DMS153 (cell line): ENCODE measurements at regions not wholly inside any gene's neighbourhood (a gene's known extent, or its start where the extent isn't known, plus 50 kb on each side); places are given as distances from the start of the nearest gene placed in this dataset.

ENCODE experiments used
- DNase-seq: peaks from one replicate; lab custom pipeline; 2025; lab: John Stamatoyannopoulos, UW

GRCh38 chr3:14288177-14288788 is 109.7 kb downstream of the LSM3 start:
- no peak for DNase-seq

GRCh38 chr3:14288833-14289451 is 110.3 kb downstream of the LSM3 start:
- no peak for DNase-seq

GRCh38 chr3:14289590-14290461 is 111.2 kb downstream of the LSM3 start:
- DNase-seq, result no peak

- no peak for DNase-seq
Observed at GRCh38 chr3:14290631-14291385, 111.6 kb upstream of the SLC6A6 start.

- no peak for DNase-seq
Observed at GRCh38 chr3:14295037-14295436, 107.4 kb upstream of the SLC6A6 start.

GRCh38 chr3:14295801-14296200 is 106.6 kb upstream of the SLC6A6 start:
- no peak for DNase-seq

GRCh38 chr3:14297305-14297704 is 105.1 kb upstream of the SLC6A6 start:
- no peak for DNase-seq

GRCh38 chr3:14297784-14298236 is 104.6 kb upstream of the SLC6A6 start:
- peak; percentile 22 for DNase-seq

GRCh38 chr3:14298442-14298841 is 104.0 kb upstream of the SLC6A6 start:
- DNase-seq, result no peak

GRCh38 chr3:14298991-14299555 is 103.3 kb upstream of the SLC6A6 start:
- DNase-seq, result no peak

GRCh38 chr3:14299767-14300166 is 102.6 kb upstream of the SLC6A6 start:
- DNase-seq, result no peak

- DNase-seq, result no peak
Observed at GRCh38 chr3:14300721-14301399, 101.5 kb upstream of the SLC6A6 start.

- no peak for DNase-seq
Observed at GRCh38 chr3:14301558-14301957, 100.8 kb upstream of the SLC6A6 start.

GRCh38 chr3:14303336-14304100 is 98.9 kb upstream of the SLC6A6 start:
- no peak for DNase-seq

- DNase-seq, result no peak
Observed at GRCh38 chr3:14304101-14305045, 98.0 kb upstream of the SLC6A6 start.

GRCh38 chr3:14305324-14305723 is 97.1 kb upstream of the SLC6A6 start:
- DNase-seq, result no peak

- DNase-seq, result no peak
Observed at GRCh38 chr3:14306142-14306541, 96.3 kb upstream of the SLC6A6 start.

GRCh38 chr3:14307656-14308302 is 94.6 kb upstream of the SLC6A6 start:
- DNase-seq, result no peak

- no peak for DNase-seq
Observed at GRCh38 chr3:14311729-14312128, 90.7 kb upstream of the SLC6A6 start.
